WTC11 (cell line): ENCODE measurements at regions not wholly inside any gene's neighbourhood (a gene's known extent, or its start where the extent isn't known, plus 50 kb on each side); places are given as distances from the start of the nearest gene placed in this dataset.

ENCODE experiments used
- ATAC-seq: fragments of 200-7000 bp; cut with Tn5 transposase; 2 replicates; pipeline ENCODE4 v1.10.0; 2021; ENCODE audit warnings: mild to moderate bottlenecking, moderate library complexity
- CTCF ChIA-PET: fragments of 300-600 bp; sonication (Branson Sonifier 250); formaldehyde crosslinking; loops from one replicate; lab custom pipeline; 2021; ENCODE audit warnings: antibody characterized with exemption; lab: Charles Lee
- POLR2A ChIA-PET: fragments of 350-600 bp; sonication (Branson Sonifier 250); formaldehyde crosslinking; loops from one replicate; lab custom pipeline; 2021; ENCODE audit warnings: antibody characterized with exemption; lab: Charles Lee
- DNase-seq: peaks from one replicate; pipeline ENCODE4 v3.0.0; 2021; ENCODE audit warnings: low spot score
- H3K27ac Mint-ChIP-seq: 2 replicates; pipeline ENCODE4 v1.8.0; 2021; ENCODE audit warnings: mixed read lengths
- H3K27me3 Mint-ChIP-seq: 2 replicates; pipeline ENCODE4 v1.8.0; 2021; ENCODE audit warnings: low read depth, mild to moderate bottlenecking, moderate library complexity, mixed read lengths
- H3K36me3 Mint-ChIP-seq: 2 replicates; pipeline ENCODE4 v1.8.0; 2021; ENCODE audit warnings: mixed read lengths
- H3K4me1 Mint-ChIP-seq: 2 replicates; pipeline ENCODE4 v1.8.0; 2022; ENCODE audit warnings: mixed read lengths
- H3K4me3 Mint-ChIP-seq: 2 replicates; pipeline ENCODE4 v1.8.0; 2021; ENCODE audit warnings: mild to moderate bottlenecking, moderate library complexity, mixed read lengths
- H3K9me3 Mint-ChIP-seq: 2 replicates; pipeline ENCODE4 v1.8.0; 2021; ENCODE audit warnings: mixed read lengths
- ATF6 ChIP-seq: sonication (generic); formaldehyde crosslinking; IDR thresholded peaks from 2 replicates; pipeline ENCODE4 v1.8.1; 2023; ENCODE audit warnings: mild to moderate bottlenecking, missing genetic modification reagents
- CBFB ChIP-seq: sonication (generic); formaldehyde crosslinking; IDR thresholded peaks from 2 replicates; pipeline ENCODE4 v1.8.1; 2022; ENCODE audit warnings: mild to moderate bottlenecking, low read depth, missing genetic modification reagents
- E2F5 ChIP-seq: sonication (generic); formaldehyde crosslinking; IDR thresholded peaks from 2 replicates; pipeline ENCODE4 v1.8.1; 2022; ENCODE audit warnings: mild to moderate bottlenecking, moderate library complexity, missing genetic modification reagents
- ERG ChIP-seq: fragments of 250-450 bp; sonication (Bioruptor Pico); IDR thresholded peaks from 2 replicates; pipeline ENCODE4 v1.8.0; 2021; ENCODE audit warnings: mild to moderate bottlenecking
- ETV6 ChIP-seq: sonication (generic); formaldehyde crosslinking; IDR thresholded peaks from 2 replicates; pipeline ENCODE4 v1.8.1; 2022; ENCODE audit warnings: mild to moderate bottlenecking, missing genetic modification reagents
- FOXJ3 ChIP-seq: sonication (generic); formaldehyde crosslinking; IDR thresholded peaks from 2 replicates; pipeline ENCODE4 v1.9.0; 2021; ENCODE audit warnings: missing genetic modification reagents, mild to moderate bottlenecking, borderline replicate concordance
- GABPB1 ChIP-seq: sonication (generic); formaldehyde crosslinking; IDR thresholded peaks from 2 replicates; pipeline ENCODE4 v1.8.1; 2023; ENCODE audit warnings: mild to moderate bottlenecking, missing genetic modification reagents
- GRHL2 ChIP-seq: fragments of 250-450 bp; sonication (Bioruptor Pico); IDR thresholded peaks from 2 replicates; pipeline ENCODE4 v1.8.0; 2022; ENCODE audit warnings: mild to moderate bottlenecking, moderate library complexity; ENCODE audit not compliant: insufficient replicate concordance, severe bottlenecking
- HMGXB4 ChIP-seq: sonication (generic); formaldehyde crosslinking; IDR thresholded peaks from 2 replicates; pipeline ENCODE4 v1.8.1; 2023; ENCODE audit warnings: mild to moderate bottlenecking, moderate library complexity, missing genetic modification reagents
- JUN ChIP-seq: sonication (generic); formaldehyde crosslinking; IDR thresholded peaks from 2 replicates; pipeline ENCODE4 v1.8.0; 2023; ENCODE audit warnings: mild to moderate bottlenecking, missing genetic modification reagents
- KAT7 ChIP-seq: sonication (generic); formaldehyde crosslinking; IDR thresholded peaks from 2 replicates; pipeline ENCODE4 v1.8.1; 2023; ENCODE audit warnings: missing genetic modification reagents, mild to moderate bottlenecking, borderline replicate concordance
- MLX ChIP-seq: sonication (generic); formaldehyde crosslinking; IDR thresholded peaks from 2 replicates; pipeline ENCODE4 v1.8.1; 2023; ENCODE audit warnings: mild to moderate bottlenecking, missing genetic modification reagents, moderate library complexity
- NFATC4 ChIP-seq: fragments of 250-450 bp; sonication (Bioruptor Pico); IDR thresholded peaks from 2 replicates; pipeline ENCODE4 v1.9.0; 2021; ENCODE audit warnings: mild to moderate bottlenecking
- NR1H2 ChIP-seq: sonication (generic); formaldehyde crosslinking; IDR thresholded peaks from 2 replicates; pipeline ENCODE4 v1.9.0; 2021; ENCODE audit warnings: mild to moderate bottlenecking, moderate library complexity, missing genetic modification reagents
- PRRX2 ChIP-seq: fragments of 250-450 bp; sonication (Bioruptor Pico); IDR thresholded peaks from 2 replicates; pipeline ENCODE4 v1.8.0; 2021; ENCODE audit warnings: mild to moderate bottlenecking
- USF1 ChIP-seq: sonication (generic); formaldehyde crosslinking; IDR thresholded peaks from 2 replicates; pipeline ENCODE4 v1.8.0; 2022; ENCODE audit warnings: mild to moderate bottlenecking, missing genetic modification reagents
- ZBTB43 ChIP-seq: sonication (generic); formaldehyde crosslinking; IDR thresholded peaks from 2 replicates; pipeline ENCODE4 v1.8.1; 2023; ENCODE audit warnings: mild to moderate bottlenecking, missing genetic modification reagents
- ZNF121 ChIP-seq: sonication (generic); formaldehyde crosslinking; IDR thresholded peaks from 2 replicates; pipeline ENCODE4 v1.8.0; 2023; ENCODE audit warnings: missing genetic modification reagents
- ZNF416 ChIP-seq: fragments of 250-450 bp; sonication (Bioruptor Pico); IDR thresholded peaks from 2 replicates; pipeline ENCODE4 v1.9.0; 2021; ENCODE audit warnings: mild to moderate bottlenecking, inconsistent platforms
- ZNF671 ChIP-seq: fragments of 250-450 bp; sonication (Bioruptor Pico); IDR thresholded peaks from 2 replicates; pipeline ENCODE4 v1.8.0; 2021; ENCODE audit warnings: mild to moderate bottlenecking

- no peak for TF ChIP-seq MLX (CRISPR knock-in tag)
- TF ChIP-seq ZNF416 (CRISPR knock-in tag), result no peak
- no peak for TF ChIP-seq ATF6 (CRISPR knock-in tag)
- no peak for TF ChIP-seq USF1 (CRISPR knock-in tag)
- no peak for TF ChIP-seq ERG (CRISPR knock-in tag)
- no peak for TF ChIP-seq KAT7 (CRISPR knock-in tag)
- no peak for TF ChIP-seq HMGXB4 (CRISPR knock-in tag)
- no peak for TF ChIP-seq PRRX2
- TF ChIP-seq ZNF121 (CRISPR knock-in tag), result no peak
- TF ChIP-seq ZNF671 (CRISPR knock-in tag), result no peak
Measured at GRCh38 chr4:152245680-152246079, 290.2 kb downstream of the FBXW7 start (continued).

- DNase-seq, result no peak
- no peak for ATAC-seq
- CTCF ChIA-PET, result no interaction called here
- Mint-ChIP-seq H3K27ac (no peak overlapping the region), H3K9me3 (no peaks in the 10 kb centered on the region), H3K4me1 (peaks cover 8% of the 10 kb centered on the region), H3K4me3 (no peak overlapping the region), H3K27me3 (no peaks in the 10 kb centered on the region), H3K36me3 (no peaks in the 10 kb centered on the region)
- no peak for TF ChIP-seq ZNF121 (CRISPR knock-in tag)
- POLR2A ChIA-PET, result interaction anchor here (0.5 kb wide), 1 partner anchor 342 kb away, joined by 3 read pairs; no protein-coding TSS in a partner anchor
Measured at GRCh38 chr4:152244659-152245058, 291.2 kb downstream of the FBXW7 start.

GRCh38 chr4:152243896-152244595 is 291.8 kb downstream of the FBXW7 start:
- Mint-ChIP-seq H3K4me1 (peaks cover 8% of the 10 kb centered on the region), H3K36me3 (no peaks in the 10 kb centered on the region), H3K4me3 (no peak overlapping the region), H3K9me3 (no peaks in the 10 kb centered on the region), H3K27ac (no peak overlapping the region), H3K27me3 (no peaks in the 10 kb centered on the region)
- DNase-seq, result no peak
- POLR2A ChIA-PET, result no interaction called here
- ATAC-seq, result no peak
- CTCF ChIA-PET, result no interaction called here
- no peak for TF ChIP-seq JUN
- TF ChIP-seq ZBTB43 (CRISPR knock-in tag), result no peak
- no peak for TF ChIP-seq E2F5
- TF ChIP-seq NR1H2 (CRISPR knock-in tag), result no peak
- no peak for TF ChIP-seq ETV6 (CRISPR knock-in tag)
- no peak for TF ChIP-seq GRHL2
- TF ChIP-seq KAT7 (CRISPR knock-in tag), result no peak
- TF ChIP-seq FOXJ3, result no peak
- TF ChIP-seq NFATC4 (CRISPR knock-in tag), result no peak
- TF ChIP-seq CBFB (CRISPR knock-in tag), result no peak
- TF ChIP-seq GABPB1 (CRISPR knock-in tag), result no peak
